Motor neuron (in vitro differentiated cells): ENCODE measurements at regions not wholly inside any gene's neighbourhood (a gene's known extent, or its start where the extent isn't known, plus 50 kb on each side); places are given as distances from the start of the nearest gene placed in this dataset.
"Not testable (repeated sequence)": the region's sequence is repeated elsewhere in the genome, so short reads cannot be mapped to it uniquely, and the experiment has no call there.

Source experiments
- ATAC-seq, 8 experiments: fragments of 200-7000 bp; cut with Tn5 transposase; replicated peaks in 6 of 8; 2 replicates each; pipeline ENCODE4 v1.8.0; 2021; ENCODE audit warnings: mild to moderate bottlenecking in 8 of 8, moderate library complexity in 8 of 8
- H3K27ac ChIP-seq, 2 donors: fragments of 250-450 bp; sonication (Bioruptor Pico); 2 replicates each; pipeline ENCODE4 v1.9.0; 2021; ENCODE audit warnings: antibody characterized with exemption in 2 of 2, mild to moderate bottlenecking in 2 of 2, moderate library complexity in 1 of 2
- H3K4me1 ChIP-seq, 2 donors: fragments of 250-450 bp; sonication (Bioruptor Pico); replicated peaks in 1 of 2; 2 replicates each; pipeline ENCODE4 v1.6.1; 2021; ENCODE audit warnings: antibody characterized with exemption in 2 of 2, mild to moderate bottlenecking in 2 of 2, moderate library complexity in 1 of 2
- H3K4me3 ChIP-seq, 5 donors: fragments of 250-450 bp; sonication (Bioruptor Pico); 2 replicates each; pipeline ENCODE4 v1.9.0; 2021; ENCODE audit warnings: antibody characterized with exemption in 5 of 5, mild to moderate bottlenecking in 5 of 5, moderate library complexity in 4 of 5
- WGBS, 10 experiments: fragments of 450-650 bp; shearing (Covaris generic); methylation state at CpG; one replicate each; pipeline ENCODE4 v1.0.0; 2022; 5-methylcytosine and 5-hydroxymethylcytosine counted together
- in situ Hi-C, 9 experiments: fragments of 400-800 bp; cut with MboI; loops; one replicate each; pipeline ENCODE4 v1.15.0; 2021; ENCODE audit warnings: low sequenced_read_pairs in 9 of 9, low pct_unique_long_range_greater_than_20kb in 2 of 9; ENCODE audit not compliant: unreplicated experiment in 9 of 9

- peak in 3 of 8 experiments; percentile 52 to 97 (median 83) for ATAC-seq
- 34 to 100% (median 89%) methylated on average over 1 to 4 of the region's 5 CpGs; no CpG with 5 or more reads in 5 of the 10 experiments for WGBS, 10 experiments
- Histone ChIP-seq H3K4me1 (no peaks in the 10 kb centered on the region), H3K27ac (no peak overlapping the region), H3K4me3 (no peak overlapping the region)
- in situ Hi-C loops, result no loop called here
These were observed 121.4 kb downstream of the LUZP4 start for GRCh38 chrX:115410731-115411428.

- H3K27ac ChIP-seq, result no peak overlapping the region
- H3K4me3 ChIP-seq, result no peak overlapping the region
- in situ Hi-C loops, result no loop called here
- no peaks in the 10 kb centered on the region for H3K4me1 ChIP-seq
- no peak for ATAC-seq
- 0 to 92% (median 79%) methylated on average over 1 to 7 of the region's 7 CpGs; no CpG with 5 or more reads in 4 of the 10 experiments for WGBS, 10 experiments
These were observed 123.8 kb downstream of the LUZP4 start for GRCh38 chrX:115413246-115413878.

- ATAC-seq, result no peak
- Histone ChIP-seq H3K4me3 (no peak overlapping the region), H3K4me1 (no peaks in the 10 kb centered on the region), H3K27ac (no peak overlapping the region)
- 48 to 100% (median 79%) methylated on average over 1 to 5 of the region's 5 CpGs; no CpG with 5 or more reads in 4 of the 10 experiments for WGBS, 10 experiments
- in situ Hi-C loops, result no loop called here
These were observed 129.6 kb downstream of the LUZP4 start for GRCh38 chrX:115419069-115419468.

GRCh38 chrX:115423086-115423485, 133.6 kb downstream of the LUZP4 start:
- WGBS, 10 experiments, result 80 to 100% (median 91%) methylated on average over 1 to 3 of the region's 3 CpGs; no CpG with 5 or more reads in 2 of the 10 experiments
- in situ Hi-C loops, result no loop called here
- H3K4me3 ChIP-seq, result no peak overlapping the region
- H3K4me1 ChIP-seq, result no peaks in the 10 kb centered on the region
- ATAC-seq, result no peak
- H3K27ac ChIP-seq, result no peak overlapping the region

- 23 to 56% (median 40%) methylated on average over 2 to 5 of the region's 6 CpGs; no CpG with 5 or more reads in 7 of the 10 experiments for WGBS, 10 experiments
- H3K27ac ChIP-seq, result no peak overlapping the region
- H3K4me3 ChIP-seq, result no peak overlapping the region
- ATAC-seq, result no peak
- in situ Hi-C loops, result no loop called here
- H3K4me1 ChIP-seq, result no peaks in the 10 kb centered on the region
These were observed 135.6 kb upstream of the PLS3 start for GRCh38 chrX:115425359-115425758.

- H3K4me3 ChIP-seq, result no peak overlapping the region
- H3K4me1 ChIP-seq, result no peaks in the 10 kb centered on the region
- WGBS, 10 experiments, result 0 to 80% (median 20%) methylated on average over 1 of the region's 2 CpGs; no CpG with 5 or more reads in 5 of the 10 experiments
- in situ Hi-C loops, result no loop called here
- H3K27ac ChIP-seq, result no peak overlapping the region
- no peak for ATAC-seq
These were observed 133.0 kb upstream of the PLS3 start for GRCh38 chrX:115427861-115428410.

DNA sequence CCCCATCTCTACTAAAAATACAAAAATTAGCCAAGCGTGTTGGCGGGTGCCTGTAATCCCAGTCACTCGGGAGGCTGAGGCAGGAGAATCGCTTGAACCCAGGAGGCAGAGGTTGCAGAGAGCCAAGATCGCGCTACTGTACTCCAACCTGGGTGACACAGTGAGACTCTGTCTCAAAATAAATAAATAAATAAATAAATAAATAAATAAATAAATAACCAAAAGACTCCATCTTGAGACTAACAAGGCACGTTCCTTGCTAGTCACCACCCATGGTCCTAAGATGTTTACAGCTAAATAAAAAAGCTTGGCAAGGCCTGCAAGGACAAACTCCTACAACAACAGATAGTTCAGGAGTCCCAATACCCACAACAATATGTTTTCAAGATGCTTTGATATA, 126.1 kb upstream of the PLS3 start:
- in situ Hi-C loops, H3K4me1 ChIP-seq, ATAC-seq, H3K27ac ChIP-seq, H3K4me3 ChIP-seq: not testable (repeated sequence)
- WGBS, 10 experiments, result 67 to 100% (median 100%) methylated on average over 1 to 4 of the region's 7 CpGs; no CpG with 5 or more reads in 7 of the 10 experiments

DNA sequence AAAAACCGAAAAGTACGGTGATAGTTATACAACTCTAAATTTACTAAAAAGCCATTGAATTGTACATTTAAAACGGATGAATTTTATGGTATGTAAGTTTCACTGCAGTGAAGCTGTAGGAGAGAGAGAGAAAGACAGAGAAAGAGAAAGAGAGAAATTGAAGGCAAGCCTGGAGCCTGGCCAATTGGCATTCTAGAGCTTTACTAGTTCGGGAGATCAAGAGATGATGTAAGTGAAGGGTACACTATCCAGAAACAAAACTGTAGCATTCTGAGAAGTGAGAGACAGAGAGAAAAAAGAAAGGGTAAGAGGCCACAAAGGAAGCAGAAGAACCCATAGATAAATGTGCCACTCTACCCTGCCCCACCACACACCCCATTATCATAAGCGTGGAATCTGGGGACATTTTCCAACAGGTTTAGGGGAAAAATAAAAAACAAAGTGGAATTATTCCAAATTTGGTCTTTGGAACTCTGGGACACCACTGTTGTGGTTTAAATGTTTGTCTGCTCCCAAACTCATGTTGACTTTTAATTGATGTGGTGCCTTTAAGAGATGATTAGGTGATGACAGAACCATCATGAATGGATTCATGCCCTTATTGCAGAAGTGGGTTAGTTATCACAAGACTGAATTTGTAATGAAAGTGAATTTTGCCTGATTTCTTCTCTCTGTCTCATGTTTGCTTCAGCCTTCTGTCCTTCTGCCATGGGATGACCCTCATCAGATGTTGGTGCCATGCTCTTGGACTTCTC, 123.0 kb upstream of the PLS3 start:
- Histone ChIP-seq H3K27ac (no peak overlapping the region), H3K4me1 (no peaks in the 10 kb centered on the region), H3K4me3 (no peak overlapping the region)
- no peak for ATAC-seq
- in situ Hi-C loops, result no loop called here
- 49 to 100% (median 86%) methylated on average over 1 to 5 of the region's 5 CpGs; no CpG with 5 or more reads in 2 of the 10 experiments for WGBS, 10 experiments

- no peak overlapping the region for H3K4me3 ChIP-seq
- no peak for ATAC-seq
- in situ Hi-C loops, result no loop called here
- H3K27ac ChIP-seq, result no peak overlapping the region
- no peaks in the 10 kb centered on the region for H3K4me1 ChIP-seq
- 0 to 100% (median 89%) methylated on average over 1 to 2 of the region's 2 CpGs; no CpG with 5 or more reads in 4 of the 10 experiments for WGBS, 10 experiments
These were observed 112.8 kb upstream of the PLS3 start for GRCh38 chrX:115448146-115448545.

DNA sequence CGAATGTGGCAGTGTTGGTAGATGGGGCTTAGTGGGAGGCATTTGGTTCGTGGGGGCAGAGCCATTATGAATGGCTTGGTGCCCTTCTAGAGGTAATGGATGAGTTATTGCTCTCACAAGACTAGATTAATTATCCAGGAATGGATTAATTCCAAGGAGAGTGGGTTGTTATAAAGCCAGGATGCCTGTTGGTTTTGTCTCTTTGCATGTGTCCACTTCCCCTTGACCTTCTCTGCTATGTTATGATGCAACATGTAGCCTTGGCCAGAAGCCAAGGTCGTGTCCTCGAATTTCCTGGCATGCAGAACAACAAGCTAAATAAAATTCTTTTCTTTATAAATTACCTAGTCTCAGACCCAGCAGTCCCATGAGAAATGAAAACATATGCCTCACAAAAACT, 111.2 kb upstream of the PLS3 start:
- in situ Hi-C loops, result no loop called here
- WGBS, 10 experiments, result 71 to 100% (median 80%) methylated on average over 1 to 3 of the region's 4 CpGs; no CpG with 5 or more reads in 3 of the 10 experiments
- Histone ChIP-seq H3K4me1 (no peaks in the 10 kb centered on the region), H3K27ac (no peak overlapping the region), H3K4me3 (no peak overlapping the region)
- no peak for ATAC-seq

GRCh38 chrX:115452251-115452650, 108.7 kb upstream of the PLS3 start:
- Histone ChIP-seq H3K4me1 (no peaks in the 10 kb centered on the region), H3K4me3 (no peak overlapping the region), H3K27ac (no peak overlapping the region)
- in situ Hi-C loops, result no loop called here
- peak in 1 of 8 experiments; percentile 57 for ATAC-seq
- WGBS, 10 experiments, result 0 to 88% (median 80%) methylated on average over 1 of the region's 1 CpG; no CpG with 5 or more reads in 7 of the 10 experiments

- H3K27ac ChIP-seq, result no peak overlapping the region
- no peak overlapping the region for H3K4me3 ChIP-seq
- peak in 2 of 8 experiments; percentile 41 to 42 for ATAC-seq
- H3K4me1 ChIP-seq, result no peaks in the 10 kb centered on the region
- whole genome bisulfite sequencing, 10 experiments, result 0 to 100% (median 29%) methylated on average over 1 to 3 of the region's 3 CpGs; no CpG with 5 or more reads in 3 of the 10 experiments
- in situ Hi-C loops, result no loop called here
These were observed 100.8 kb upstream of the PLS3 start for GRCh38 chrX:115459883-115460880.
